ENCODE measurements at regions not wholly inside any gene's neighbourhood (a gene's known extent, or its start where the extent isn't known, plus 50 kb on each side); places are given as distances from the start of the nearest gene placed in this dataset.

GRCh38 chr2:125667630-125668029 is 988.3 kb upstream of the GYPC start:
- TF ChIP-seq POLR2A (IDR thresholded peaks at IDR 0.05; ENCODE audit: low read depth, low read length): no peak
- TF ChIP-seq CTCF (conservative IDR thresholded peaks at IDR 0.05; ENCODE audit: low read depth, low read length): no peak
- TF ChIP-seq CEBPB (IDR thresholded peaks at IDR 0.05; ENCODE audit: low read depth, low read length): no peak
- TF ChIP-seq MXI1 (IDR thresholded peaks at IDR 0.05; ENCODE audit: borderline replicate concordance, low read depth, low read length): no peak
- no peak for TF ChIP-seq CHD1 (IDR thresholded peaks at IDR 0.05; ENCODE audit: low read depth, low read length)
- no peak for TF ChIP-seq FOS (IDR thresholded peaks at IDR 0.05; ENCODE audit: low read depth, low read length)
- TF ChIP-seq, protein P1, sequence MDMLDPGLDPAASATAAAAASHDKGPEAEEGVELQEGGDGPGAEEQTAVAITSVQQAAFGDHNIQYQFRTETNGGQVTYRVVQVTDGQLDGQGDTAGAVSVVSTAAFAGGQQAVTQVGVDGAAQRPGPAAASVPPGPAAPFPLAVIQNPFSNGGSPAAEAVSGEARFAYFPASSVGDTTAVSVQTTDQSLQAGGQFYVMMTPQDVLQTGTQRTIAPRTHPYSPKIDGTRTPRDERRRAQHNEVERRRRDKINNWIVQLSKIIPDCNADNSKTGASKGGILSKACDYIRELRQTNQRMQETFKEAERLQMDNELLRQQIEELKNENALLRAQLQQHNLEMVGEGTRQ (IDR thresholded peaks at IDR 0.05; ENCODE audit: low read depth, low read length): no peak
- TF ChIP-seq RFX5 (IDR thresholded peaks at IDR 0.05; ENCODE audit: low read depth, low read length): no peak

All from IMR-90 (cell line).